Ovary (tissue), 7 donors: ENCODE measurements at regions not wholly inside any gene's neighbourhood (a gene's known extent, or its start where the extent isn't known, plus 50 kb on each side); places are given as distances from the start of the nearest gene placed in this dataset.

ENCODE experiments used
- DNase-seq, 5 donors: peaks; one replicate each; pipeline ENCODE4 v3.0.0-alpha.2; 2019 to 2020
- H3K27ac ChIP-seq, 2 donors: fragments of 200-600 bp; one replicate each; pipeline versions ENCODE4 v1.5.1 to v1.8.0; 2019 to 2022
- H3K27me3 ChIP-seq: fragments of 200-600 bp; one replicate; pipeline ENCODE4 v1.8.0; 2022
- H3K36me3 ChIP-seq: fragments of 200-600 bp; sonication (generic); one replicate; pipeline ENCODE4 v1.5.1; 2019
- H3K4me1 ChIP-seq: one replicate; pipeline ENCODE4 v1.8.1; 2013; ENCODE audit warnings: mild to moderate bottlenecking, moderate library complexity; ENCODE audit not compliant: insufficient read depth
- H3K4me3 ChIP-seq: fragments of 200-600 bp; sonication (generic); one replicate; pipeline ENCODE4 v1.5.1; 2017
- H3K9me3 ChIP-seq, 2 donors: fragments of 200-600 bp in 1 of 2; sonication (generic) in 1 of 2; one replicate each; pipeline versions ENCODE4 v1.5.1 to v1.8.1; 2013 to 2019; ENCODE audit warnings: mild to moderate bottlenecking in 1 of 2, moderate library complexity in 1 of 2
- CTCF ChIP-seq, 3 donors: fragments of 450-650 bp in 2 of 3; fragments of 200-600 bp in 1 of 3; IDR thresholded peaks; one replicate each; pipeline versions ENCODE4 v1.5.1 to v1.8.0; 2016 to 2022; ENCODE audit warnings: antibody characterized with exemption in 3 of 3, mild to moderate bottlenecking in 1 of 3
- EP300 ChIP-seq: sonication (generic); formaldehyde crosslinking; IDR thresholded peaks from one replicate; pipeline ENCODE4 v1.6.1; 2017; ENCODE audit warnings: antibody characterized with exemption
- POLR2A ChIP-seq: fragments of 450-650 bp; IDR thresholded peaks from one replicate; pipeline ENCODE4 v1.6.1; 2017; ENCODE audit warnings: antibody characterized with exemption, mild to moderate bottlenecking, moderate library complexity
- WGBS, 3 donors: extraction: QIAGEN DNeasy Blood & Tissue Kit in 1 of 3; methylation state at CpG; one replicate each; pipeline versions ENCODE4 v1.1.5 to v1.1.7; 2013 to 2017; 5-methylcytosine and 5-hydroxymethylcytosine counted together
- intact Hi-C, 4 donors: fragments of 100-400 bp; cut with DNase I; formaldehyde crosslinking; loops; one replicate each; pipeline versions ENCODE4 v1.11.0 to v1.15.1; 2022 to 2023
- donor health status: DM: no; HTN: no; CAD: no; lungs with moderate emphysema.
- donor health status: DM: no; HTN: no; CAD: no.
- donor health status: Bipolar disorder and iron deficiency.
- donor health status: DM: no; HTN: no; CAD: no.
- donor health status: DM: yes; HTN: yes; CAD: no.

DNA sequence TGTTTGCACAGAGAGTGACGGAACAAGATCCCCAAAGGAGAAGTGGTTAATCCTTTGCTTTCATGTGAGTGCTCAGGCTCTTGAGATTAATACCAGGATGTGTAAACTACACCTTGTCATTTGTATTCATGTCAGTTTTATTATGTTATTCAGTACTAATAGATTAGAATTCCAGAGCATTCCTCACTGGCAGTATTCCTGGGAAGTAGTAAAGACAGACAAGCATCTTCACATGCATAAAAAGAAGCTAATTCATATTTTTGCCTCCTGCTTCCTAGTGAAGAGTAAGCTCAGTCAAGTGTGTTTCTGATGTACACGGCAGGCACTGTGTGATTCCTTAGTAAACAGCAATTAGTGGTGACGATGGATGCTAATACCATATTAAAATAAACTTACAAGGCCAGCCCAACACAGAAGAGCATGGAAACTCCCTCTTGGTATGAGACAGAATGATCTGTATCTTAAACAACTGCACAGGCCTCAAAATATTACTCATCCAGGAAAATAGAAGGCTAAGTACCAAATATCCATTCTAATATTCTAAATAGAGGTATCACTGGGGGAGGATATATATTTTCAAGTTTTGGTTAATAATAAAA, 336.8 kb upstream of the MCTP2 start:
- Histone ChIP-seq H3K36me3 (no peaks in the 10 kb centered on the region), H3K27me3 (no peaks in the 10 kb centered on the region), H3K4me1 (no peaks in the 10 kb centered on the region), H3K4me3 (no peak overlapping the region), H3K27ac (no peak overlapping the region), H3K9me3 (no peaks in the 10 kb centered on the region)
- intact Hi-C loops, result no loop called here
- TF ChIP-seq CTCF (IDR thresholded peaks at IDR 0.05) (no peak), EP300 (no peak), POLR2A (no peak)
- no peak for DNase-seq
- 85 to 89% (median 87%) methylated on average over 3 of the region's 3 CpGs for WGBS, 3 donors

- 96 to 98% (median 96%) methylated on average over 1 of the region's 1 CpG for WGBS, 3 donors
- intact Hi-C loops, result no loop called here
- TF ChIP-seq CTCF (IDR thresholded peaks at IDR 0.05), result no peak
- no peak for TF ChIP-seq POLR2A
- TF ChIP-seq EP300, result no peak
These were observed 344.2 kb upstream of the MCTP2 start for GRCh38 chr15:93887151-93887550.

DNA sequence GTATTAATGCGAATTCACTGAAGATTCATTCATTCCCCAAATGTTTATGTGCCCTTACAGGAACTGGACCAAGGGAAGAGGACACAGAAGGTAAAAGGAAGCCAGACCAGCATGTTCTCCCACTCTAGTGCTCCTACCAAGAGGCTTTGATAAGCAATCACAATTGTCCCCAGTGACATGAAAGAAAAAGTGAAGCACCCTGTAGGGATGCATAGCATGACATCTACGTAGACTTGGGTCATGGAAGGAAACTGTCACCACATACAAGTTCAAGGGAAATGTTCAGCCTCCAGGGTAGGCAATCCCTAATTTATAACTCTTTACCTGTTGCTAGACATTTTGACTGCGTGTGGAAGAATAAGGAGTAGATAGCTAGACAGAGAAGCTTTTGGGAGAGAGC, 348.6 kb upstream of the MCTP2 start:
- no peak for DNase-seq
- Histone ChIP-seq H3K4me3 (no peak overlapping the region), H3K27ac (no peak overlapping the region), H3K27me3 (no peaks in the 10 kb centered on the region), H3K9me3 (no peaks in the 10 kb centered on the region), H3K4me1 (no peaks in the 10 kb centered on the region), H3K36me3 (no peaks in the 10 kb centered on the region)
- WGBS, 3 donors, result 88 to 91% (median 90%) methylated on average over 3 of the region's 3 CpGs
- TF ChIP-seq EP300, result no peak
- no peak for TF ChIP-seq POLR2A
- TF ChIP-seq CTCF (IDR thresholded peaks at IDR 0.05), result no peak
- intact Hi-C loops, result no loop called here

More at GRCh38 chr15:93887151-93887550, 344.2 kb upstream of the MCTP2 start:
- Histone ChIP-seq H3K27me3 (no peaks in the 10 kb centered on the region), H3K27ac (no peak overlapping the region), H3K4me1 (no peaks in the 10 kb centered on the region), H3K4me3 (no peak overlapping the region), H3K36me3 (no peaks in the 10 kb centered on the region), H3K9me3 (no peaks in the 10 kb centered on the region)
- no peak for DNase-seq

GRCh38 chr15:93882141-93882540, 349.2 kb upstream of the MCTP2 start:
- TF ChIP-seq POLR2A, result no peak
- TF ChIP-seq CTCF (IDR thresholded peaks at IDR 0.05), result no peak
- TF ChIP-seq EP300, result no peak
- Histone ChIP-seq H3K4me3 (no peak overlapping the region), H3K36me3 (no peaks in the 10 kb centered on the region), H3K27me3 (no peaks in the 10 kb centered on the region), H3K27ac (no peak overlapping the region), H3K4me1 (no peaks in the 10 kb centered on the region), H3K9me3 (no peaks in the 10 kb centered on the region)
- 55 to 68% (median 66%) methylated on average over 1 of the region's 1 CpG for WGBS, 3 donors
- intact Hi-C loops, result no loop called here
- DNase-seq, result no peak
